BLaER1 treated with 17β-estradiol and CSF1 and Interleukin-3, amounts not matched to agents 10 nM and 100 nM (cell line): ENCODE measurements at regions not wholly inside any gene's neighbourhood (a gene's known extent, or its start where the extent isn't known, plus 50 kb on each side); places are given as distances from the start of the nearest gene placed in this dataset.
A peak's percentile ranks its signal among the peaks of the same experiment; 100 is the strongest.

Experiments used
- H3K27ac ChIP-seq, 11 experiments: shearing (Covaris generic); formaldehyde crosslinking; 2 replicates each; pipeline ENCODE4 v1.8.1; 2022
- H3K27me3 ChIP-seq, 11 experiments: shearing (Covaris generic); formaldehyde crosslinking; 2 replicates each; pipeline ENCODE4 v1.8.1; 2022
- H3K36me3 ChIP-seq, 11 experiments: shearing (Covaris generic); formaldehyde crosslinking; 2 replicates each; pipeline ENCODE4 v1.8.1; 2022
- H3K4me1 ChIP-seq, 10 experiments: shearing (Covaris generic); formaldehyde crosslinking; 2 replicates each; pipeline ENCODE4 v1.8.1; 2022
- H3K4me2 ChIP-seq, 11 experiments: shearing (Covaris generic); formaldehyde crosslinking; 2 replicates each; pipeline ENCODE4 v1.8.1; 2022
- H3K4me3 ChIP-seq, 10 experiments: shearing (Covaris generic); formaldehyde crosslinking; 2 replicates each; pipeline ENCODE4 v1.8.1; 2022
- H3K9ac ChIP-seq, 11 experiments: shearing (Covaris generic); formaldehyde crosslinking; 2 replicates each; pipeline ENCODE4 v1.8.1; 2022
- H3K9me3 ChIP-seq, 11 experiments: shearing (Covaris generic); formaldehyde crosslinking; replicated peaks in 1 of 11; 2 replicates each; pipeline ENCODE4 v1.8.1; 2022
- H4K20me1 ChIP-seq, 11 experiments: shearing (Covaris generic); formaldehyde crosslinking; 2 replicates each; pipeline ENCODE4 v1.8.1; 2022
- Cebpa-rat ChIP-seq, 11 experiments: shearing (Covaris generic); IDR thresholded peaks; 2 replicates each; pipeline ENCODE4 v1.8.1; 2022

GRCh38 chr10:121288011-121288410 lies 310.2 kb downstream of the FGFR2 start:
- H3K9me3 ChIP-seq, result no peaks in the 10 kb centered on the region
- H3K4me3 ChIP-seq, result no peak overlapping the region
- no peak overlapping the region for H3K4me2 ChIP-seq
- no peaks in the 10 kb centered on the region for H3K36me3 ChIP-seq
- no peaks in the 10 kb centered on the region for H3K27me3 ChIP-seq
- no peak overlapping the region for H3K27ac ChIP-seq
- H4K20me1 ChIP-seq, result no peaks in the 10 kb centered on the region
- peaks cover 0 to 22% (median 8%) of the 10 kb centered on the region in 10 experiments; a peak in 16 of 20 replicates for H3K4me1 ChIP-seq
- no peak for TF ChIP-seq Cebpa-rat (IDR thresholded peaks at IDR 0.05)
- no peak overlapping the region for H3K9ac ChIP-seq

GRCh38 chr10:121288864-121289661 lies 309.2 kb downstream of the FGFR2 start:
- Histone ChIP-seq H3K27ac (no peak overlapping the region), H3K36me3 (no peaks in the 10 kb centered on the region), H3K4me3 (no peak overlapping the region), H3K9ac (no peak overlapping the region), H3K27me3 (no peaks in the 10 kb centered on the region), H3K4me2 (peak overlapping the region in 2 of 11 experiments; percentile 17 to 53; a peak in 1 of 22 replicates), H4K20me1 (no peaks in the 10 kb centered on the region), H3K4me1 (peaks cover 0 to 22% (median 8%) of the 10 kb centered on the region in 10 experiments; a peak in 16 of 20 replicates), H3K9me3 (no peaks in the 10 kb centered on the region)
- no peak for TF ChIP-seq Cebpa-rat (IDR thresholded peaks at IDR 0.05)

DNA sequence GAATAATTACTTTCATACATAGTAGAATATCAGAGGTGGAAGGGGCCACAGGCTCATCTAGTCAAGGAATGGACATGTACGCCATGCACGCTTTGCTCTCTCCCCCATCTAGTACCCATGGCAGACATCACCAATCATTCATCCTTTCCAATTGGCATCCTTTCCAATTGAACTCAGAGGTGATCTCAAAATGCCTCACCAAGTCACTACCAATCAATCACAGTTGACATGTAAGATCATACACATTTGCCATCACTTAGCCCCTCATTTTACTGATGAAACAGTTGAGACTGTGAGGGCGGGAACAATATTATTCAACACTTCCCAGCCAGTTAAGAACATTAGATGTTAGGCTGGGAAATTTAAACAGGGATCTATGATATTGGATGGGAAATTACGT lies 308.4 kb downstream of the FGFR2 start:
- H4K20me1 ChIP-seq, result no peaks in the 10 kb centered on the region
- H3K9me3 ChIP-seq, result no peaks in the 10 kb centered on the region
- H3K27ac ChIP-seq, result no peak overlapping the region
- no peaks in the 10 kb centered on the region for H3K27me3 ChIP-seq
- no peaks in the 10 kb centered on the region for H3K36me3 ChIP-seq
- no peak overlapping the region for H3K9ac ChIP-seq
- H3K4me1 ChIP-seq, result peaks cover 0 to 22% (median 8%) of the 10 kb centered on the region in 10 experiments; a peak in 16 of 20 replicates
- no peak overlapping the region for H3K4me3 ChIP-seq
- no peak for TF ChIP-seq Cebpa-rat (IDR thresholded peaks at IDR 0.05)
- H3K4me2 ChIP-seq, result peak overlapping the region in 2 of 11 experiments; percentile 17 to 53; a peak in 1 of 22 replicates

GRCh38 chr10:121290674-121291073 lies 307.6 kb downstream of the FGFR2 start:
- no peaks in the 10 kb centered on the region for H3K9me3 ChIP-seq
- H3K9ac ChIP-seq, result no peak overlapping the region
- no peak overlapping the region for H3K4me2 ChIP-seq
- no peaks in the 10 kb centered on the region for H4K20me1 ChIP-seq
- H3K36me3 ChIP-seq, result no peaks in the 10 kb centered on the region
- H3K27me3 ChIP-seq, result no peaks in the 10 kb centered on the region
- TF ChIP-seq Cebpa-rat (IDR thresholded peaks at IDR 0.05), result no peak
- H3K4me3 ChIP-seq, result no peak overlapping the region
- peaks cover 0 to 22% (median 8%) of the 10 kb centered on the region in 10 experiments; a peak in 16 of 20 replicates for H3K4me1 ChIP-seq
- no peak overlapping the region for H3K27ac ChIP-seq

GRCh38 chr10:121291376-121291775 lies 306.9 kb downstream of the FGFR2 start:
- H4K20me1 ChIP-seq, result no peaks in the 10 kb centered on the region
- no peaks in the 10 kb centered on the region for H3K27me3 ChIP-seq
- no peak overlapping the region for H3K9ac ChIP-seq

GRCh38 chr10:121291823-121292222 lies 306.4 kb downstream of the FGFR2 start:
- Histone ChIP-seq H3K36me3 (no peaks in the 10 kb centered on the region), H4K20me1 (no peaks in the 10 kb centered on the region), H3K9me3 (no peaks in the 10 kb centered on the region), H3K4me2 (peak overlapping the region; percentile 1 to 58 (median 26); a peak in 15 of 22 replicates), H3K4me3 (no peak overlapping the region), H3K9ac (no peak overlapping the region), H3K27me3 (no peaks in the 10 kb centered on the region), H3K4me1 (peaks cover 0 to 22% (median 8%) of the 10 kb centered on the region in 10 experiments; a peak in 16 of 20 replicates), H3K27ac (no peak overlapping the region)
- no peak for TF ChIP-seq Cebpa-rat (IDR thresholded peaks at IDR 0.05)

More at GRCh38 chr10:121291376-121291775, 306.9 kb downstream of the FGFR2 start:
- no peak overlapping the region for H3K4me3 ChIP-seq
- no peak overlapping the region for H3K27ac ChIP-seq
- peak overlapping the region in 10 of 11 experiments; percentile 4 to 58 (median 30); a peak in 12 of 22 replicates for H3K4me2 ChIP-seq
- no peak for TF ChIP-seq Cebpa-rat (IDR thresholded peaks at IDR 0.05)
- no peaks in the 10 kb centered on the region for H3K9me3 ChIP-seq
- no peaks in the 10 kb centered on the region for H3K36me3 ChIP-seq
- H3K4me1 ChIP-seq, result peaks cover 0 to 22% (median 8%) of the 10 kb centered on the region in 10 experiments; a peak in 16 of 20 replicates

DNA sequence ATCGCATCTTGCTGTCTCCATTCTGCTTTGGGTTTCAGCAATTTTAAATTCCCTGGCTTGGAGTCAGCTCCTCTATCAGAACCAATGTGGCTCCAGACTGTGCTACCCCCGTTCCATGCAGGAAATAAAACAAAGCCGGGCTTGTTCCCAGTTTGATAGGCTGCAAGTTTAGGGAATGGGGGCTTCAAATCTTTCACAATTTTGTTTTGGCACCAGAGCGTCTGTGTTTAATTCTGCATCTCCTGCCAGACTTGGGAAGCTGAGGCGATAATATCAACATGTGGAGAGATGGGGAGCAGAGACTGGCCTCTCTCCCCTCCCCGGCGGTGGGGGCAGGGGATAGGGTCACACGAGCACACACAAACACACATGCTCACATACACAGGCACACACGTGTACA lies 305.9 kb downstream of the FGFR2 start:
- no peak overlapping the region for H3K4me3 ChIP-seq
- H3K9me3 ChIP-seq, result no peaks in the 10 kb centered on the region
- no peaks in the 10 kb centered on the region for H4K20me1 ChIP-seq
- peak overlapping the region; percentile 1 to 58 (median 26); a peak in 14 of 22 replicates for H3K4me2 ChIP-seq
- no peaks in the 10 kb centered on the region for H3K36me3 ChIP-seq
- H3K9ac ChIP-seq, result no peak overlapping the region
- H3K27me3 ChIP-seq, result no peaks in the 10 kb centered on the region
- H3K4me1 ChIP-seq, result peaks cover 0 to 22% (median 11%) of the 10 kb centered on the region in 10 experiments; a peak in 16 of 20 replicates
- H3K27ac ChIP-seq, result no peak overlapping the region
- no peak for TF ChIP-seq Cebpa-rat (IDR thresholded peaks at IDR 0.05)

DNA sequence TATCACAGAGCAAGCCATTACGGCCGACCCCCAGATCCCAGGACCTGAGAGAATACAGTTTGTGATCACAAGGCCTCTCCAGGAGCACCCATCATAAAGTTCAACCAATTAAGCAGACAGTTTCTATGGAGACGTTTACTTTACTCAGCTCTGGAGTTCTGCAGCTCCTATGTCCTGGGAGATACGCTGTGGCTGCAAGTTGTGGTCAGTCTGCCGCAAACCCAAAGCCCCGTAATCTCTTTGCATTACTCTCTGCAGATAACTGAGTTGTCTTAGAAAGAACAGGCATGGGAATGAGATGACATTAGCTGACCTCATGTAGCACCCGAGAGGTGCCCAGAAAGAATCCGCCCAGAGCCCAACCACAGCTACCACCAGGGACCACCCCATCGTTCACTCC lies 305.1 kb downstream of the FGFR2 start:
- H3K36me3 ChIP-seq, result no peaks in the 10 kb centered on the region
- H3K27me3 ChIP-seq, result no peaks in the 10 kb centered on the region
- no peaks in the 10 kb centered on the region for H3K9me3 ChIP-seq
- no peak overlapping the region for H3K4me3 ChIP-seq
- H3K27ac ChIP-seq, result no peak overlapping the region
- no peak overlapping the region for H3K9ac ChIP-seq
- H4K20me1 ChIP-seq, result no peaks in the 10 kb centered on the region
- H3K4me2 ChIP-seq, result 0 out of 22 replicates have a peak overlapping the region, but pooled peaks of 1 of the 11 experiments have one; percentile 8
- no peak for TF ChIP-seq Cebpa-rat (IDR thresholded peaks at IDR 0.05)
- peaks cover 0 to 22% (median 13%) of the 10 kb centered on the region in 10 experiments; a peak in 16 of 20 replicates for H3K4me1 ChIP-seq

- no peak for TF ChIP-seq Cebpa-rat (IDR thresholded peaks at IDR 0.05)
- H3K9me3 ChIP-seq, result peaks cover 0 to 4% (median 0%) of the 10 kb centered on the region in 11 experiments; a peak in 1 of 22 replicates
- H3K27me3 ChIP-seq, result no peaks in the 10 kb centered on the region
- no peak overlapping the region for H3K4me3 ChIP-seq
- no peak overlapping the region for H3K9ac ChIP-seq
- no peaks in the 10 kb centered on the region for H4K20me1 ChIP-seq
- no peak overlapping the region for H3K4me2 ChIP-seq
- H3K36me3 ChIP-seq, result no peaks in the 10 kb centered on the region
- H3K27ac ChIP-seq, result no peak overlapping the region
- peaks cover 0 to 17% (median 13%) of the 10 kb centered on the region in 10 experiments; a peak in 16 of 20 replicates for H3K4me1 ChIP-seq
These were observed 303.6 kb downstream of the FGFR2 start for GRCh38 chr10:121294630-121295029.
